ENCODE measurements at regions not wholly inside any gene's neighbourhood (a gene's known extent, or its start where the extent isn't known, plus 50 kb on each side); places are given as distances from the start of the nearest gene placed in this dataset.

- H3K4me3 Mint-ChIP-seq = no peak overlapping the region
These were observed 183.2 kb downstream of the UXS1 start for GRCh38 chr2:106010818-106011355.

GRCh38 chr2:106009096-106009495, 185.0 kb downstream of the UXS1 start:
- no CpG with 5 or more reads among the region's 1 CpG for WGBS (ENCODE audit: insufficient coverage)
- Histone ChIP-seq H3K4me2 (replicated peaks; ENCODE audit: extremely low read depth, low read length, poor library complexity, severe bottlenecking) (no peak overlapping the region), H3K4me1 (ENCODE audit: control insufficient read depth in 1 of 2, insufficient read depth in 2 of 2, low read length in 2 of 2) (no peaks in the 10 kb centered on the region), H3K79me2 (ENCODE audit: insufficient read depth, low read length) (no peaks in the 10 kb centered on the region), H3K9me3 (replicated peaks in 1 of 2; ENCODE audit: control insufficient read depth in 1 of 2, insufficient read depth in 1 of 2, low read length in 2 of 2) (peaks cover 27 to 44% of the 10 kb centered on the region in 2 donors), H3K27me3 (ENCODE audit: control insufficient read depth in 2 of 2, insufficient read depth in 2 of 2, low read length in 2 of 2) (no peaks in the 10 kb centered on the region), H4K20me1 (ENCODE audit: insufficient read depth, low read length) (no peaks in the 10 kb centered on the region), H3K9ac (ENCODE audit: insufficient read depth, low read length, poor library complexity, severe bottlenecking) (no peak overlapping the region), H2AFZ (ENCODE audit: insufficient read depth, low read depth, low read length, poor library complexity, severe bottlenecking) (no peak overlapping the region), H3K36me3 (replicated peaks in 1 of 2; ENCODE audit: control insufficient read depth in 1 of 2, insufficient read depth in 2 of 2, low read length in 2 of 2) (no peaks in the 10 kb centered on the region), H3K4me3 (replicated peaks in 1 of 3; ENCODE audit: low read depth in 2 of 3, low read length in 3 of 3) (no peak overlapping the region), H3K27ac (ENCODE audit: low read depth in 1 of 2, low read length in 2 of 2) (no peak overlapping the region)
- peaks cover 23 to 49% (median 41%) of the 10 kb centered on the region in 7 donors for H3K9me3 Mint-ChIP-seq
- intact Hi-C loops (cut with micrococcal nuclease) = no loop called here
- no peaks in the 10 kb centered on the region for H3K36me3 Mint-ChIP-seq
- DNase-seq = no peak
- no peaks in the 10 kb centered on the region for H3K4me1 Mint-ChIP-seq
- TF ChIP-seq CTCF (IDR thresholded peaks at IDR 0.05) = no peak
- no peak overlapping the region for H3K27ac Mint-ChIP-seq
- no peak overlapping the region for H3K4me3 Mint-ChIP-seq
- no peaks in the 10 kb centered on the region for H3K27me3 Mint-ChIP-seq (ENCODE audit: low read depth in 3 of 3)

More at GRCh38 chr2:106010818-106011355, 183.2 kb downstream of the UXS1 start:
- Histone ChIP-seq H3K36me3 (replicated peaks in 1 of 2; ENCODE audit: control insufficient read depth in 1 of 2, insufficient read depth in 2 of 2, low read length in 2 of 2) (no peaks in the 10 kb centered on the region), H3K4me1 (ENCODE audit: control insufficient read depth in 1 of 2, insufficient read depth in 2 of 2, low read length in 2 of 2) (no peaks in the 10 kb centered on the region), H3K9me3 (replicated peaks in 1 of 2; ENCODE audit: control insufficient read depth in 1 of 2, insufficient read depth in 1 of 2, low read length in 2 of 2) (peaks cover 27 to 35% of the 10 kb centered on the region in 2 donors), H3K27ac (ENCODE audit: low read depth in 1 of 2, low read length in 2 of 2) (no peak overlapping the region), H3K9ac (ENCODE audit: insufficient read depth, low read length, poor library complexity, severe bottlenecking) (no peak overlapping the region), H3K4me2 (replicated peaks; ENCODE audit: extremely low read depth, low read length, poor library complexity, severe bottlenecking) (no peak overlapping the region), H3K27me3 (ENCODE audit: control insufficient read depth in 2 of 2, insufficient read depth in 2 of 2, low read length in 2 of 2) (no peaks in the 10 kb centered on the region), H2AFZ (ENCODE audit: insufficient read depth, low read depth, low read length, poor library complexity, severe bottlenecking) (no peak overlapping the region), H4K20me1 (ENCODE audit: insufficient read depth, low read length) (no peaks in the 10 kb centered on the region), H3K79me2 (ENCODE audit: insufficient read depth, low read length) (no peaks in the 10 kb centered on the region), H3K4me3 (replicated peaks in 1 of 3; ENCODE audit: low read depth in 2 of 3, low read length in 3 of 3) (no peak overlapping the region)
- intact Hi-C loops (cut with micrococcal nuclease) = no loop called here
- 92% methylated on average over 2 of the region's 6 CpGs for WGBS (ENCODE audit: insufficient coverage)
- Mint-ChIP-seq H3K4me1 (no peaks in the 10 kb centered on the region), H3K9me3 (peaks cover 21 to 38% (median 37%) of the 10 kb centered on the region in 7 donors), H3K27ac (no peak overlapping the region), H3K27me3 (ENCODE audit: low read depth in 3 of 3) (no peaks in the 10 kb centered on the region), H3K36me3 (no peaks in the 10 kb centered on the region)
- no peak for TF ChIP-seq CTCF (IDR thresholded peaks at IDR 0.05)
- no peak for DNase-seq
